Stimulated activated naive B cell treated with anti-CD40 and anti-IgM and Interleukin-4, amounts not matched to agents 10 μg/mL and 1 μg/mL and 100 μg/mL, for 72 hours (primary cell): ENCODE measurements at regions not wholly inside any gene's neighbourhood (a gene's known extent, or its start where the extent isn't known, plus 50 kb on each side); places are given as distances from the start of the nearest gene placed in this dataset.

Experiments used
- ATAC-seq, 2 donors: fragments of 150-1000 bp; cut with Tn5 transposase; replicated peaks; 2 replicates each; pipeline ENCODE4 v1.10.0; 2021; ENCODE audit warnings: moderate library complexity in 1 of 2
- DNase-seq: peaks from one replicate; pipeline ENCODE4 v3.0.0; 2021
- H3K27ac Mint-ChIP-seq: one replicate; pipeline ENCODE4 v1.8.0; 2022; ENCODE audit warnings: mild to moderate bottlenecking, mixed read lengths
- H3K27me3 Mint-ChIP-seq, 2 donors: one replicate each; pipeline ENCODE4 v1.8.0; 2022; ENCODE audit warnings: mixed read lengths in 2 of 2
- H3K36me3 Mint-ChIP-seq, 2 donors: one replicate each; pipeline ENCODE4 v1.8.0; 2022; ENCODE audit warnings: mixed read lengths in 2 of 2, mild to moderate bottlenecking in 1 of 2
- H3K4me1 Mint-ChIP-seq, 2 donors: one replicate each; pipeline ENCODE4 v1.8.0; 2022; ENCODE audit warnings: mixed read lengths in 2 of 2, mild to moderate bottlenecking in 1 of 2
- H3K4me3 Mint-ChIP-seq, 2 donors: one replicate each; pipeline ENCODE4 v1.8.0; 2022; ENCODE audit warnings: mild to moderate bottlenecking in 2 of 2, mixed read lengths in 2 of 2, moderate library complexity in 1 of 2
- H3K9me3 Mint-ChIP-seq, 2 donors: one replicate each; pipeline ENCODE4 v1.8.0; 2022; ENCODE audit warnings: mixed read lengths in 2 of 2, mild to moderate bottlenecking in 1 of 2

- H3K36me3 Mint-ChIP-seq = peaks cover 9 to 10% of the 10 kb centered on the region in 2 donors
- ATAC-seq (no peak), DNase-seq (no peak)
- peaks cover 16% of the 10 kb centered on the region in 2 donors for H3K9me3 Mint-ChIP-seq
- no peak overlapping the region for H3K4me3 Mint-ChIP-seq
- H3K4me1 Mint-ChIP-seq = peaks cover 0 to 3% of the 10 kb centered on the region in 2 donors
- no peak overlapping the region for H3K27ac Mint-ChIP-seq
- H3K27me3 Mint-ChIP-seq = no peaks in the 10 kb centered on the region
Measured at GRCh38 chr21:15362458-15362857, 297.7 kb upstream of the NRIP1 start.

GRCh38 chr21:15363921-15364320 is 299.1 kb upstream of the NRIP1 start:
- H3K4me3 Mint-ChIP-seq = no peak overlapping the region
- no peak overlapping the region for H3K27ac Mint-ChIP-seq
- H3K9me3 Mint-ChIP-seq = peaks cover 16% of the 10 kb centered on the region in 2 donors
- H3K4me1 Mint-ChIP-seq = peaks cover 0 to 3% of the 10 kb centered on the region in 2 donors
- DNase-seq (no peak), ATAC-seq (no peak)
- no peaks in the 10 kb centered on the region for H3K27me3 Mint-ChIP-seq
- H3K36me3 Mint-ChIP-seq = peaks cover 9 to 10% of the 10 kb centered on the region in 2 donors

GRCh38 chr21:15365751-15366392 is 301.1 kb upstream of the NRIP1 start:
- Mint-ChIP-seq H3K9me3 (peaks cover 16% of the 10 kb centered on the region in 2 donors), H3K27me3 (no peaks in the 10 kb centered on the region), H3K36me3 (peaks cover 9 to 10% of the 10 kb centered on the region in 2 donors), H3K4me3 (no peak overlapping the region), H3K4me1 (peaks cover 5% of the 10 kb centered on the region in 2 donors), H3K27ac (no peak overlapping the region)
- DNase-seq = no peak
- ATAC-seq = no peak

DNA sequence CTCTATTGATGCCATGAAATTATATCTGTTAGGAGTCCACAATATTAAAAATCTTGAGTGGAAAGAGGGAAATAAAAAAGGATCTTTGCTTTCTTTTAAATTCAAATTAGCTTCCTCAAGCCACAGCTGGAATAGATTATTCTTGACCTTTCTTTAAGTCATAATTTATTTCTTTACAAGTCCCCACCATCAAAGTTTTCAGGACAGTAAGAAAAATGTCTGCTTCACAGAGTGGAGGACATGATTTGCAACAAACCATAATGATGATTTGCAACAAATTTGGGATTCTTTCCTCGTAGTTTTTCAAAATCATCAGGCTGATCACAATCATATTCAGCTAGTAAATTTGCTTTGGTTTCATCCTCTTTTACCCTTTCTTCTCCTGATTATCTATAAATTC is 301.8 kb upstream of the NRIP1 start:
- Mint-ChIP-seq H3K27ac (no peak overlapping the region), H3K4me3 (no peak overlapping the region), H3K4me1 (peaks cover 5% of the 10 kb centered on the region in 2 donors), H3K27me3 (no peaks in the 10 kb centered on the region), H3K36me3 (peaks cover 9 to 10% of the 10 kb centered on the region in 2 donors), H3K9me3 (peaks cover 16% of the 10 kb centered on the region in 2 donors)
- ATAC-seq = no peak
- DNase-seq = no peak

- H3K4me1 Mint-ChIP-seq = peaks cover 5% of the 10 kb centered on the region in 2 donors
- H3K4me3 Mint-ChIP-seq = no peak overlapping the region
- DNase-seq (no peak), ATAC-seq (no peak)
- peaks cover 16% of the 10 kb centered on the region in 2 donors for H3K9me3 Mint-ChIP-seq
- no peak overlapping the region for H3K27ac Mint-ChIP-seq
- H3K27me3 Mint-ChIP-seq = no peaks in the 10 kb centered on the region
- H3K36me3 Mint-ChIP-seq = peaks cover 9 to 10% of the 10 kb centered on the region in 2 donors
Measured at GRCh38 chr21:15367061-15367626, 302.3 kb upstream of the NRIP1 start.

DNA sequence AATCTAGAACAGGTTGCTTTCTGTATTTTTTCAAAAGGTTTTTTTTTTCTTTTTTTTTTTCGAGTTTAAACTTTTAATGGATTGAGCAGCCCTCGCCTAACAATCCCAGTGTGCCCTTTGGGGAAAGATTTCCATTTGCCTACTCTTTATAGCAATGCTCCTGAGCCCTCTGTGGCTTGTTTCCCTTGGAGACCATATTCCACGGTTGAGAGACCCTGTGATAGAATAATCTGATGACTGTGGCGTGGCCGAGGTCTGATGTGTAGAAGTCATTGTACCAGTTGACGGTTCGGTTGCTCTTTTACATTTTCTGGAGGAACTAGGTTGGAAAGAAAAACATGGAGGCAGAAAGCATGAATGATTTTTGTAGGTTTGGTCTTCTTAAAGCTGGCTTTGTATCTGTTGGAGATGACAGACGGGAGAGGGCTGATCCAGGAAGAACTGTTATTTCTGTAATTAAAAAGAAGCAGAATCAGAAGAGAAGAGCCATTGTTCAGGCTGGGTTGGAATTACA is 305.7 kb upstream of the NRIP1 start:
- Mint-ChIP-seq H3K4me1 (peaks cover 5% of the 10 kb centered on the region in 2 donors), H3K27me3 (no peaks in the 10 kb centered on the region), H3K4me3 (no peak overlapping the region), H3K27ac (no peak overlapping the region), H3K9me3 (peaks cover 14 to 17% of the 10 kb centered on the region in 2 donors), H3K36me3 (peaks cover 9 to 10% of the 10 kb centered on the region in 2 donors)
- DNase-seq (no peak), ATAC-seq (no peak)

- Mint-ChIP-seq H3K36me3 (no peaks in the 10 kb centered on the region), H3K4me1 (peaks cover 2 to 5% of the 10 kb centered on the region in 2 donors), H3K27me3 (no peaks in the 10 kb centered on the region), H3K4me3 (no peak overlapping the region), H3K9me3 (peaks cover 2 to 3% of the 10 kb centered on the region in 2 donors), H3K27ac (no peak overlapping the region)
- no peak for ATAC-seq
- DNase-seq = no peak
Measured at GRCh38 chr21:15373941-15374340, 309.1 kb upstream of the NRIP1 start.

DNA sequence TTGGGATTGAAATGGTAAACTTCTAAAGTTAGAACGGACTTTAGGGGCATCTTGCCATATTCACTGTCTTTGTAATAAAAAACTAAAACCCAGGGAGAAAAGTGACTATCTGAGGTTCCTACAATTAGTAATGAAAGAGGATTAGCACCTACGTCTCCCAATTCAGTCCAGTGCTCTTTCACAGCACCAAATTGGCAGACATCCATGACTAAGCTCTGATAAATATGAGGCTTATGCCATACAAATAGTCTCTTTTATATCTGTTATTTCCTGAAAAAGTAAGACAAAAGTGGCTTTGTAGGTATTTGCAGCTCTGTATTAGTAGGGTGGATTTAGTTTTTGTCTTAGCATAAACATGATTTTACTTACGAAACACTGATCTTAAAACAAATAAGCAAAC is 315.0 kb upstream of the NRIP1 start:
- Mint-ChIP-seq H3K27me3 (no peaks in the 10 kb centered on the region), H3K27ac (no peak overlapping the region), H3K9me3 (peaks cover 2 to 3% of the 10 kb centered on the region in 2 donors), H3K36me3 (no peaks in the 10 kb centered on the region), H3K4me3 (no peak overlapping the region), H3K4me1 (no peaks in the 10 kb centered on the region)
- DNase-seq (no peak), ATAC-seq (no peak)

DNA sequence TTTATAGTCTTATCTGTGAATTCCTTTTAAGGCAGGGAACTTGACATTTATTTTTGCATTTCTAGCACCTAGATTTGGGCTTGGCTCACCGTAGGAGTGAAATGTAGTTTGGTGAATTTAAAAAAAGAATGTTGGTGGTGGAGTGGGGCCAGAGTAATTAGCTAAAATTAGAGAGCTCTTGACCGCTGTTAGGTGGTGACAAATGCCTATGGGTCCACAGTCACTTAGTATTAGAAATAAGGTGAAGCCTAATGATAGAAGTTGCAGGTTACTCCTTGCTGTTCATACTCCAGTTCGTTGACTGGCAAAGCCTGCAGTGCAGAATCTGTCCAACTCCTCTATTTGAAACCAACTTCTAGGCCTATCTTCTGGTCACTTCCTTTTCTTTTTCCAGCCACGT is 318.8 kb upstream of the NRIP1 start:
- Mint-ChIP-seq H3K27me3 (peaks cover 0 to 15% of the 10 kb centered on the region in 2 donors), H3K9me3 (peaks cover 0 to 4% of the 10 kb centered on the region in 2 donors), H3K36me3 (no peaks in the 10 kb centered on the region), H3K4me1 (no peaks in the 10 kb centered on the region), H3K27ac (no peak overlapping the region), H3K4me3 (no peak overlapping the region)
- no peak for ATAC-seq
- DNase-seq = no peak

- no peak overlapping the region for H3K27ac Mint-ChIP-seq
- DNase-seq = no peak
- H3K9me3 Mint-ChIP-seq = peaks cover 0 to 6% of the 10 kb centered on the region in 2 donors
- ATAC-seq = no peak
- H3K36me3 Mint-ChIP-seq = no peaks in the 10 kb centered on the region
- peaks cover 0 to 1% of the 10 kb centered on the region in 2 donors for H3K4me1 Mint-ChIP-seq
- H3K4me3 Mint-ChIP-seq = no peak overlapping the region
- H3K27me3 Mint-ChIP-seq = peaks cover 0 to 15% of the 10 kb centered on the region in 2 donors
Measured at GRCh38 chr21:15390049-15390448, 325.2 kb upstream of the NRIP1 start.

DNA sequence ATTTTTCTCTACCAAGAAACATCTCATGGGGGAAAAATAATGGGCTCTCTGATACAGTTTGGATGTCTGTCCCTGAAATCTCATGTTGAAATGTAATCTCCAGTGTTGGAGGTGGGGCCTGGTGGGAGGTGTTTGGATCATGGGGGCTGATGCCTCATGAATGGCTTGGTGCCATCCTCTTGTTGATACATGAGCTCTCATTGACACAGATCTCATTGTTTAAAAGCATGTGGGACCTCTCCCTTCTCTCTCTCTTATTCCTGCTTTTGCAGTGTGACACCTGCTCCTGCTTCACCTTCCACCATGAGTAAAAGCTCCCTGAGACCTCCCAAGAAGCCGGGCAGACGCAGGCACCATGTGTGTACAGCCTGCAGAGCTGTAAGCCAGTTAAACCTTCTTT is 332.5 kb upstream of the NRIP1 start:
- Mint-ChIP-seq H3K36me3 (no peaks in the 10 kb centered on the region), H3K27ac (no peak overlapping the region), H3K27me3 (no peaks in the 10 kb centered on the region), H3K9me3 (peaks cover 0 to under 1% of the 10 kb centered on the region in 2 donors), H3K4me3 (no peak overlapping the region), H3K4me1 (no peaks in the 10 kb centered on the region)
- ATAC-seq = no peak
- no peak for DNase-seq

DNA sequence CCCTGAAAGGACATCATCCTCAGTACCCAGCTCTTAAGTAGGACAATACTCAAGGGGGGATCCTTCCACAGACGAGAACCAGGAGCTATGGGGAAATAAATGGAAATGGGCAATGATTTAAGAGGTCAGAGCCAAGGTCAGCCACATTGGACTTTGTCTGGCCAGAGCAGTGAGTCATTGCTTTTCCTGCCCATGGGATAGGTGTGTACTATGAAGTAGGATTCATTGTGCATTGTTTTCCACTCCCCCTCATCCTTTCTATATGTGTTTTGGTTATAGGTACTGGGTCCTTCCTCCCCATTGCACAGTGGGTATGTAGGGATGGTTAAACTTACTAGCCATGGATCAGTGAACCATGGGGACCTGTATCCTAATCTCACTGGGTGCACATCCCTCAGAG is 328.9 kb upstream of the USP25 start:
- Mint-ChIP-seq H3K4me3 (no peak overlapping the region), H3K4me1 (no peaks in the 10 kb centered on the region), H3K27ac (no peak overlapping the region), H3K9me3 (no peaks in the 10 kb centered on the region), H3K27me3 (no peaks in the 10 kb centered on the region), H3K36me3 (no peaks in the 10 kb centered on the region)
- ATAC-seq = no peak
- no peak for DNase-seq

DNA sequence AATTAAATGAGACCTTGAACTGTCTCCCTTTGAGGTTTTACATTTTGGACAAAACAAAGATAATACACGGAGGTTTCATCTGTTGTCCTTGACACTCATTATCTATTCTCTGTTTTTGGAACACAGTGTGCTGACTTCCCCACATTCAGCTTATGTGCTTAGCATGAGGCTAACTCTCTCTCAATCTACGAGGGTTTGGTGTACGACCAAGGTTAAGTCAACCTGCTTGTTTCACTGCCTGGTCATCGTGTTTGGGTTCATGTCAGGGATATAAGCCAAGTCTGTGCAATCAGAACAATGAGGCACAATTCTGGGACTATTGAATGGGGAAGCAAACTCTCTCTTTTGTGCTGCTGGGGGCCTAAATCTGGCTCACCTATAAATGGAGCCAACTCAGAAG is 328.5 kb upstream of the USP25 start:
- no peak overlapping the region for H3K4me3 Mint-ChIP-seq
- no peaks in the 10 kb centered on the region for H3K4me1 Mint-ChIP-seq
- no peaks in the 10 kb centered on the region for H3K27me3 Mint-ChIP-seq
- H3K9me3 Mint-ChIP-seq = no peaks in the 10 kb centered on the region
- H3K27ac Mint-ChIP-seq = no peak overlapping the region
- DNase-seq (no peak), ATAC-seq (no peak)
- no peaks in the 10 kb centered on the region for H3K36me3 Mint-ChIP-seq

GRCh38 chr21:15405214-15405613 is 324.6 kb upstream of the USP25 start:
- Mint-ChIP-seq H3K27me3 (no peaks in the 10 kb centered on the region), H3K4me1 (no peaks in the 10 kb centered on the region), H3K4me3 (no peak overlapping the region), H3K36me3 (no peaks in the 10 kb centered on the region), H3K27ac (no peak overlapping the region), H3K9me3 (no peaks in the 10 kb centered on the region)
- ATAC-seq (no peak), DNase-seq (no peak)

GRCh38 chr21:15406791-15407190 is 323.0 kb upstream of the USP25 start:
- no peaks in the 10 kb centered on the region for H3K27me3 Mint-ChIP-seq
- DNase-seq (no peak), ATAC-seq (no peak)
- peaks cover 4 to 7% of the 10 kb centered on the region in 2 donors for H3K9me3 Mint-ChIP-seq
- H3K4me3 Mint-ChIP-seq = no peak overlapping the region
- no peaks in the 10 kb centered on the region for H3K4me1 Mint-ChIP-seq
- H3K27ac Mint-ChIP-seq = no peak overlapping the region
- peaks cover under 1 to 1% of the 10 kb centered on the region in 2 donors for H3K36me3 Mint-ChIP-seq
